GM18867 (cell line): ENCODE measurements at regions not wholly inside any gene's neighbourhood (a gene's known extent, or its start where the extent isn't known, plus 50 kb on each side); places are given as distances from the start of the nearest gene placed in this dataset.
"Not testable (repeated sequence)": the region's sequence is repeated elsewhere in the genome, so short reads cannot be mapped to it uniquely, and the experiment has no call there.

ENCODE experiments used
- ATAC-seq: cut with Tn5 transposase; IDR thresholded peaks from one replicate; pipeline ENCODE4 v1.9.1; 2021; ENCODE audit warnings: mild to moderate bottlenecking, moderate library complexity; ENCODE audit not compliant: unreplicated experiment

GRCh38 chr2:175293195-175293594 lies 111.7 kb upstream of the ATP5MC3 start:
- no peak for ATAC-seq

- ATAC-seq, result no peak
Observed at GRCh38 chr2:175282886-175283285, 101.4 kb upstream of the ATP5MC3 start.

GRCh38 chr2:175282300-175282699 lies 100.8 kb upstream of the ATP5MC3 start:
- ATAC-seq, result peak; percentile 69

- ATAC-seq, result no peak
Observed at GRCh38 chr2:175277772-175278171, 96.3 kb upstream of the ATP5MC3 start.

- no peak for ATAC-seq
Observed at GRCh38 chr2:175275539-175275938, 94.0 kb upstream of the ATP5MC3 start.

GRCh38 chr2:175259164-175259563 lies 77.7 kb upstream of the ATP5MC3 start:
- ATAC-seq, result no peak

- no peak for ATAC-seq
Observed at GRCh38 chr2:175256806-175257585, 75.5 kb upstream of the ATP5MC3 start.

- not testable (repeated sequence) for ATAC-seq
Observed at GRCh38 chr2:175256391-175256790, 74.9 kb upstream of the ATP5MC3 start.

GRCh38 chr2:175253871-175254270 lies 72.4 kb upstream of the ATP5MC3 start:
- no peak for ATAC-seq

- no peak for ATAC-seq
Observed at GRCh38 chr2:175251425-175252041, 70.0 kb upstream of the ATP5MC3 start.

GRCh38 chr2:175247159-175247558 lies 65.6 kb upstream of the ATP5MC3 start:
- ATAC-seq, result no peak

GRCh38 chr2:175244697-175245096 lies 63.2 kb upstream of the ATP5MC3 start:
- no peak for ATAC-seq

GRCh38 chr2:175241691-175242090 lies 60.2 kb upstream of the ATP5MC3 start:
- no peak for ATAC-seq

GRCh38 chr2:175240033-175240432 lies 58.5 kb upstream of the ATP5MC3 start:
- not testable (repeated sequence) for ATAC-seq

GRCh38 chr2:175236930-175237329 lies 55.4 kb upstream of the ATP5MC3 start:
- no peak for ATAC-seq

GRCh38 chr2:175234650-175235049 lies 53.1 kb upstream of the ATP5MC3 start:
- no peak for ATAC-seq

- no peak for ATAC-seq
Observed at GRCh38 chr2:175234153-175234552, 52.6 kb upstream of the ATP5MC3 start.

- no peak for ATAC-seq
Observed at GRCh38 chr2:175233135-175233719, 51.7 kb upstream of the ATP5MC3 start.
